ENCODE measurements at regions not wholly inside any gene's neighbourhood (a gene's known extent, or its start where the extent isn't known, plus 50 kb on each side); places are given as distances from the start of the nearest gene placed in this dataset.

- Histone ChIP-seq H3K27ac (ENCODE audit: low read depth in 2 of 2, low read length in 1 of 2) (no peak overlapping the region), H3K36me3 (ENCODE audit: control insufficient read depth in 2 of 2, insufficient read depth in 2 of 2, low read length in 1 of 2) (no peaks in the 10 kb centered on the region), H3K4me1 (ENCODE audit: control insufficient read depth in 2 of 2, insufficient read depth in 2 of 2, low read length in 1 of 2) (no peaks in the 10 kb centered on the region), H3K27me3 (ENCODE audit: control insufficient read depth in 1 of 2, insufficient read depth in 2 of 2, low read length in 2 of 2) (no peaks in the 10 kb centered on the region), H3K4me3 (ENCODE audit: low read depth in 1 of 2, low read length in 2 of 2) (no peak overlapping the region), H3K9me3 (ENCODE audit: control insufficient read depth in 2 of 2, insufficient read depth in 1 of 2, low read depth in 1 of 2, low read length in 1 of 2) (no peaks in the 10 kb centered on the region)
- WGBS, 2 donors: 78 to 79% methylated on average over 4 of the region's 4 CpGs
These were observed 1330.1 kb upstream of the PIK3C3 start for GRCh38 chr18:40624959-40625358.

GRCh38 chr18:40613721-40614120, 1341.3 kb upstream of the PIK3C3 start:
- H3K9me3 ChIP-seq (ENCODE audit: control insufficient read depth in 2 of 2, insufficient read depth in 1 of 2, low read depth in 1 of 2, low read length in 1 of 2): no peaks in the 10 kb centered on the region
- no peak overlapping the region for H3K27ac ChIP-seq (ENCODE audit: low read depth in 2 of 2, low read length in 1 of 2)
- no peaks in the 10 kb centered on the region for H3K36me3 ChIP-seq (ENCODE audit: control insufficient read depth in 2 of 2, insufficient read depth in 2 of 2, low read length in 1 of 2)
- no peaks in the 10 kb centered on the region for H3K4me1 ChIP-seq (ENCODE audit: control insufficient read depth in 2 of 2, insufficient read depth in 2 of 2, low read length in 1 of 2)
- H3K27me3 ChIP-seq (ENCODE audit: control insufficient read depth in 1 of 2, insufficient read depth in 2 of 2, low read length in 2 of 2): no peaks in the 10 kb centered on the region
- no peak overlapping the region for H3K4me3 ChIP-seq (ENCODE audit: low read depth in 1 of 2, low read length in 2 of 2)

GRCh38 chr18:40612356-40612755, 1342.7 kb upstream of the PIK3C3 start:
- Histone ChIP-seq H3K36me3 (ENCODE audit: control insufficient read depth in 2 of 2, insufficient read depth in 2 of 2, low read length in 1 of 2) (no peaks in the 10 kb centered on the region), H3K27me3 (ENCODE audit: control insufficient read depth in 1 of 2, insufficient read depth in 2 of 2, low read length in 2 of 2) (no peaks in the 10 kb centered on the region), H3K4me3 (ENCODE audit: low read depth in 1 of 2, low read length in 2 of 2) (no peak overlapping the region), H3K4me1 (ENCODE audit: control insufficient read depth in 2 of 2, insufficient read depth in 2 of 2, low read length in 1 of 2) (no peaks in the 10 kb centered on the region), H3K9me3 (ENCODE audit: control insufficient read depth in 2 of 2, insufficient read depth in 1 of 2, low read depth in 1 of 2, low read length in 1 of 2) (no peaks in the 10 kb centered on the region), H3K27ac (ENCODE audit: low read depth in 2 of 2, low read length in 1 of 2) (no peak overlapping the region)
- WGBS, 2 donors: 58 to 67% methylated on average over 1 of the region's 1 CpG

GRCh38 chr18:40608226-40608625, 1346.8 kb upstream of the PIK3C3 start:
- no peak overlapping the region for H3K4me3 ChIP-seq (ENCODE audit: low read depth in 1 of 2, low read length in 2 of 2)
- H3K9me3 ChIP-seq (ENCODE audit: control insufficient read depth in 2 of 2, insufficient read depth in 1 of 2, low read depth in 1 of 2, low read length in 1 of 2): no peaks in the 10 kb centered on the region
- H3K4me1 ChIP-seq (ENCODE audit: control insufficient read depth in 2 of 2, insufficient read depth in 2 of 2, low read length in 1 of 2): no peaks in the 10 kb centered on the region
- H3K27me3 ChIP-seq (ENCODE audit: control insufficient read depth in 1 of 2, insufficient read depth in 2 of 2, low read length in 2 of 2): no peaks in the 10 kb centered on the region
- 53 to 66% methylated on average over 2 of the region's 2 CpGs for WGBS, 2 donors
- H3K36me3 ChIP-seq (ENCODE audit: control insufficient read depth in 2 of 2, insufficient read depth in 2 of 2, low read length in 1 of 2): no peaks in the 10 kb centered on the region
- no peak overlapping the region for H3K27ac ChIP-seq (ENCODE audit: low read depth in 2 of 2, low read length in 1 of 2)

GRCh38 chr18:40607542-40608148, 1347.4 kb upstream of the PIK3C3 start:
- Histone ChIP-seq H3K4me1 (ENCODE audit: control insufficient read depth in 2 of 2, insufficient read depth in 2 of 2, low read length in 1 of 2) (no peaks in the 10 kb centered on the region), H3K27me3 (ENCODE audit: control insufficient read depth in 1 of 2, insufficient read depth in 2 of 2, low read length in 2 of 2) (no peaks in the 10 kb centered on the region), H3K27ac (ENCODE audit: low read depth in 2 of 2, low read length in 1 of 2) (no peak overlapping the region), H3K4me3 (ENCODE audit: low read depth in 1 of 2, low read length in 2 of 2) (no peak overlapping the region), H3K9me3 (ENCODE audit: control insufficient read depth in 2 of 2, insufficient read depth in 1 of 2, low read depth in 1 of 2, low read length in 1 of 2) (no peaks in the 10 kb centered on the region), H3K36me3 (ENCODE audit: control insufficient read depth in 2 of 2, insufficient read depth in 2 of 2, low read length in 1 of 2) (no peaks in the 10 kb centered on the region)
- 51% methylated on average over 6 of the region's 6 CpGs for WGBS, 2 donors

- H3K27ac ChIP-seq (ENCODE audit: low read depth in 2 of 2, low read length in 1 of 2): no peak overlapping the region
- H3K27me3 ChIP-seq (ENCODE audit: control insufficient read depth in 1 of 2, insufficient read depth in 2 of 2, low read length in 2 of 2): no peaks in the 10 kb centered on the region
- 47 to 48% methylated on average over 1 of the region's 1 CpG for WGBS, 2 donors
- no peaks in the 10 kb centered on the region for H3K36me3 ChIP-seq (ENCODE audit: control insufficient read depth in 2 of 2, insufficient read depth in 2 of 2, low read length in 1 of 2)
- no peaks in the 10 kb centered on the region for H3K9me3 ChIP-seq (ENCODE audit: control insufficient read depth in 2 of 2, insufficient read depth in 1 of 2, low read depth in 1 of 2, low read length in 1 of 2)
- H3K4me3 ChIP-seq (ENCODE audit: low read depth in 1 of 2, low read length in 2 of 2): no peak overlapping the region
- H3K4me1 ChIP-seq (ENCODE audit: control insufficient read depth in 2 of 2, insufficient read depth in 2 of 2, low read length in 1 of 2): no peaks in the 10 kb centered on the region
These were observed 1348.0 kb upstream of the PIK3C3 start for GRCh38 chr18:40606996-40607395.

- Histone ChIP-seq H3K36me3 (ENCODE audit: control insufficient read depth in 2 of 2, insufficient read depth in 2 of 2, low read length in 1 of 2) (no peaks in the 10 kb centered on the region), H3K27ac (ENCODE audit: low read depth in 2 of 2, low read length in 1 of 2) (no peak overlapping the region), H3K27me3 (ENCODE audit: control insufficient read depth in 1 of 2, insufficient read depth in 2 of 2, low read length in 2 of 2) (no peaks in the 10 kb centered on the region), H3K4me1 (ENCODE audit: control insufficient read depth in 2 of 2, insufficient read depth in 2 of 2, low read length in 1 of 2) (no peaks in the 10 kb centered on the region), H3K4me3 (ENCODE audit: low read depth in 1 of 2, low read length in 2 of 2) (no peak overlapping the region), H3K9me3 (ENCODE audit: control insufficient read depth in 2 of 2, insufficient read depth in 1 of 2, low read depth in 1 of 2, low read length in 1 of 2) (peaks cover 0 to 3% of the 10 kb centered on the region in 2 donors)
- 89 to 90% methylated on average over 12 of the region's 12 CpGs for WGBS, 2 donors
These were observed 1371.4 kb upstream of the PIK3C3 start for GRCh38 chr18:40583671-40584070.

- H3K27ac ChIP-seq (ENCODE audit: low read depth in 2 of 2, low read length in 1 of 2): no peak overlapping the region
- 86 to 87% methylated on average over 1 of the region's 1 CpG for WGBS, 2 donors
- H3K36me3 ChIP-seq (ENCODE audit: control insufficient read depth in 2 of 2, insufficient read depth in 2 of 2, low read length in 1 of 2): no peaks in the 10 kb centered on the region
These were observed 1372.9 kb upstream of the PIK3C3 start for GRCh38 chr18:40582105-40582504.

GRCh38 chr18:40577981-40578365, 1377.1 kb upstream of the PIK3C3 start:
- no peaks in the 10 kb centered on the region for H3K27me3 ChIP-seq (ENCODE audit: control insufficient read depth in 1 of 2, insufficient read depth in 2 of 2, low read length in 2 of 2)
- H3K27ac ChIP-seq (ENCODE audit: low read depth in 2 of 2, low read length in 1 of 2): no peak overlapping the region
- H3K4me3 ChIP-seq (ENCODE audit: low read depth in 1 of 2, low read length in 2 of 2): no peak overlapping the region
- no peaks in the 10 kb centered on the region for H3K4me1 ChIP-seq (ENCODE audit: control insufficient read depth in 2 of 2, insufficient read depth in 2 of 2, low read length in 1 of 2)
- 46 to 48% methylated on average over 4 of the region's 4 CpGs for WGBS, 2 donors
- no peaks in the 10 kb centered on the region for H3K36me3 ChIP-seq (ENCODE audit: control insufficient read depth in 2 of 2, insufficient read depth in 2 of 2, low read length in 1 of 2)
- no peaks in the 10 kb centered on the region for H3K9me3 ChIP-seq (ENCODE audit: control insufficient read depth in 2 of 2, insufficient read depth in 1 of 2, low read depth in 1 of 2, low read length in 1 of 2)

More at GRCh38 chr18:40582105-40582504, 1372.9 kb upstream of the PIK3C3 start:
- H3K9me3 ChIP-seq (ENCODE audit: control insufficient read depth in 2 of 2, insufficient read depth in 1 of 2, low read depth in 1 of 2, low read length in 1 of 2): peaks cover 0 to 3% of the 10 kb centered on the region in 2 donors
- H3K4me1 ChIP-seq (ENCODE audit: control insufficient read depth in 2 of 2, insufficient read depth in 2 of 2, low read length in 1 of 2): no peaks in the 10 kb centered on the region
- no peak overlapping the region for H3K4me3 ChIP-seq (ENCODE audit: low read depth in 1 of 2, low read length in 2 of 2)
- no peaks in the 10 kb centered on the region for H3K27me3 ChIP-seq (ENCODE audit: control insufficient read depth in 1 of 2, insufficient read depth in 2 of 2, low read length in 2 of 2)

GRCh38 chr18:40577239-40577980, 1377.6 kb upstream of the PIK3C3 start:
- Histone ChIP-seq H3K4me3 (ENCODE audit: low read depth in 1 of 2, low read length in 2 of 2) (no peak overlapping the region), H3K27ac (ENCODE audit: low read depth in 2 of 2, low read length in 1 of 2) (no peak overlapping the region), H3K27me3 (ENCODE audit: control insufficient read depth in 1 of 2, insufficient read depth in 2 of 2, low read length in 2 of 2) (no peaks in the 10 kb centered on the region), H3K4me1 (ENCODE audit: control insufficient read depth in 2 of 2, insufficient read depth in 2 of 2, low read length in 1 of 2) (no peaks in the 10 kb centered on the region), H3K9me3 (ENCODE audit: control insufficient read depth in 2 of 2, insufficient read depth in 1 of 2, low read depth in 1 of 2, low read length in 1 of 2) (no peaks in the 10 kb centered on the region), H3K36me3 (ENCODE audit: control insufficient read depth in 2 of 2, insufficient read depth in 2 of 2, low read length in 1 of 2) (no peaks in the 10 kb centered on the region)
- 47 to 66% methylated on average over 5 of the region's 5 CpGs for WGBS, 2 donors

Data from esophagus (tissue), 2 donors.